K562 (cell line): ENCODE measurements at regions not wholly inside any gene's neighbourhood (a gene's known extent, or its start where the extent isn't known, plus 50 kb on each side); places are given as distances from the start of the nearest gene placed in this dataset.

ENCODE experiments used
- NCOR1 ChIP-seq: fragments of 450-650 bp; IDR thresholded peaks from 2 replicates; pipeline ENCODE4 v1.6.1; 2016; ENCODE audit warnings: mild to moderate bottlenecking, moderate library complexity
- RBM14 ChIP-seq: fragments of 200-400 bp; formaldehyde crosslinking; IDR thresholded peaks from 2 replicates; pipeline ENCODE4 v1.6.1; 2018; ENCODE audit warnings: low read depth, mild to moderate bottlenecking, low read length, moderate library complexity, borderline replicate concordance; ENCODE audit not compliant: insufficient read depth
- RBM25 ChIP-seq: fragments of 200-400 bp; formaldehyde crosslinking; IDR thresholded peaks from 2 replicates; pipeline ENCODE4 v1.6.1; 2018; ENCODE audit warnings: low read length, low read depth, moderate library complexity; ENCODE audit not compliant: severe bottlenecking
- RBM34 ChIP-seq: fragments of 200-400 bp; formaldehyde crosslinking; IDR thresholded peaks from 2 replicates; pipeline ENCODE4 v1.6.1; 2018; ENCODE audit warnings: low read length, borderline replicate concordance; ENCODE audit not compliant: insufficient read depth
- SAP30 ChIP-seq: fragments of 200-600 bp; sonication (generic); IDR thresholded peaks from 2 replicates; pipeline ENCODE4 v1.6.1; 2012; ENCODE audit warnings: borderline replicate concordance, low read depth, mild to moderate bottlenecking, moderate library complexity, low read length, control low read depth, inconsistent platforms; ENCODE audit not compliant: insufficient read depth, poor library complexity, severe bottlenecking
- ZNF347 ChIP-seq: fragments of 450-650 bp; formaldehyde crosslinking; IDR thresholded peaks from 2 replicates; pipeline ENCODE4 v1.4.0; 2020; ENCODE audit warnings: low read depth, mild to moderate bottlenecking, moderate library complexity
- ZNF695 ChIP-seq: fragments of 450-650 bp; formaldehyde crosslinking; IDR thresholded peaks from 2 replicates; pipeline ENCODE4 v1.4.0; 2020; ENCODE audit warnings: mild to moderate bottlenecking, moderate library complexity
- ZNF766 ChIP-seq: fragments of 200-800 bp; sonication (Bioruptor generic); conservative IDR thresholded peaks from 2 replicates; pipeline ENCODE4 v1.6.1; 2016; ENCODE audit warnings: missing genetic modification characterization, missing compliant biosample characterization
- TF ChIP-seq, protein P1 (sequence below): sonication (generic); formaldehyde crosslinking; IDR thresholded peaks from 2 replicates; pipeline ENCODE4 v1.8.1; 2023; ENCODE audit warnings: missing genetic modification reagents, mild to moderate bottlenecking, borderline replicate concordance
- TF ChIP-seq, protein P2 (sequence below): fragments of 450-650 bp; IDR thresholded peaks from 2 replicates; pipeline ENCODE4 v1.7.0; 2016; ENCODE audit warnings: borderline replicate concordance
- TF ChIP-seq, protein P3 (sequence below): fragments of 450-650 bp; IDR thresholded peaks from 2 replicates; pipeline ENCODE4 v1.6.1; 2018; ENCODE audit not compliant: partially characterized antibody

DNA sequence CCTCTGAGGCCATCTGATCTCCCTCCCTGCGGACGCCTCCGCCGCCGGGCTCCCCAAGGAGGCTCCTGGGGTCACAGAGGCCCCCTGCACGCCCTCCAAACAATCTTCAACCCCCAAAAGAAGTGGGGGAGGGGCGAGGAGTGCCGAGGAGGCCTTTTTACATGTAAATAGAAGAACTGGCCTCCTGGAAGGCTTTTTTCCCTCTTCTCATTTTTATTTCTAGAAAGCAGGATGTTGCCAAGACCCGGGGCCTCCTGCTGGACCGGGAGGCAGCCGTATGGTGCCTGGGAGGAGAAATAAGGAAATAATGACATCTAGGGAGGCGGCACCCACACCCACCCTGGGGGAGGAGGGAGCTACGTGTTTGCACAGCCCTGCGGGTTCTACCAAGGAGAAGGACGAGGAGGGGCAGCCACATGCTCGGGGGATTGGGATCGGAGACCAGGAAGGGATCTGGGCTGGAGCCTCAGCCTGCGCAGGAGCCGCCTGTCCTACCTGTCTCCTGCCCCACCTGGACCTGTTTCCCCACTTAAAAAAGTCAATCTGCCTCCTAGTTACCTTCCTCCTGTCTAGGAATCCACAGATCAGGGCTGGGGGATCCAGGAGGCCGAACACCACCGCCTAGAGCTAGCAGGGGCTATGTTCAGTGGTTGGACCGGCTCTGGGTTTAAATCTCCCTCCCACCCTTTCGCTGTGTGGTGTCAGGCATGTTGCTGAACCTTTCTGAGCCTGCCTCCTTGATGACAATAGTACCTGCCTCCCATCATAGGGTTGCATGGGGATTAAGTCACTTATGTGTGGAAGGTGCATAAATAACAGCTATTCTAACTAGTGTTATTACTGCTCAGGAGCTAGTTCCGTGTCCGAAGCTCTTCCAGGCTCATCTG, 175.7 kb upstream of the GSE1 start (continued):
- TF ChIP-seq, protein P1, sequence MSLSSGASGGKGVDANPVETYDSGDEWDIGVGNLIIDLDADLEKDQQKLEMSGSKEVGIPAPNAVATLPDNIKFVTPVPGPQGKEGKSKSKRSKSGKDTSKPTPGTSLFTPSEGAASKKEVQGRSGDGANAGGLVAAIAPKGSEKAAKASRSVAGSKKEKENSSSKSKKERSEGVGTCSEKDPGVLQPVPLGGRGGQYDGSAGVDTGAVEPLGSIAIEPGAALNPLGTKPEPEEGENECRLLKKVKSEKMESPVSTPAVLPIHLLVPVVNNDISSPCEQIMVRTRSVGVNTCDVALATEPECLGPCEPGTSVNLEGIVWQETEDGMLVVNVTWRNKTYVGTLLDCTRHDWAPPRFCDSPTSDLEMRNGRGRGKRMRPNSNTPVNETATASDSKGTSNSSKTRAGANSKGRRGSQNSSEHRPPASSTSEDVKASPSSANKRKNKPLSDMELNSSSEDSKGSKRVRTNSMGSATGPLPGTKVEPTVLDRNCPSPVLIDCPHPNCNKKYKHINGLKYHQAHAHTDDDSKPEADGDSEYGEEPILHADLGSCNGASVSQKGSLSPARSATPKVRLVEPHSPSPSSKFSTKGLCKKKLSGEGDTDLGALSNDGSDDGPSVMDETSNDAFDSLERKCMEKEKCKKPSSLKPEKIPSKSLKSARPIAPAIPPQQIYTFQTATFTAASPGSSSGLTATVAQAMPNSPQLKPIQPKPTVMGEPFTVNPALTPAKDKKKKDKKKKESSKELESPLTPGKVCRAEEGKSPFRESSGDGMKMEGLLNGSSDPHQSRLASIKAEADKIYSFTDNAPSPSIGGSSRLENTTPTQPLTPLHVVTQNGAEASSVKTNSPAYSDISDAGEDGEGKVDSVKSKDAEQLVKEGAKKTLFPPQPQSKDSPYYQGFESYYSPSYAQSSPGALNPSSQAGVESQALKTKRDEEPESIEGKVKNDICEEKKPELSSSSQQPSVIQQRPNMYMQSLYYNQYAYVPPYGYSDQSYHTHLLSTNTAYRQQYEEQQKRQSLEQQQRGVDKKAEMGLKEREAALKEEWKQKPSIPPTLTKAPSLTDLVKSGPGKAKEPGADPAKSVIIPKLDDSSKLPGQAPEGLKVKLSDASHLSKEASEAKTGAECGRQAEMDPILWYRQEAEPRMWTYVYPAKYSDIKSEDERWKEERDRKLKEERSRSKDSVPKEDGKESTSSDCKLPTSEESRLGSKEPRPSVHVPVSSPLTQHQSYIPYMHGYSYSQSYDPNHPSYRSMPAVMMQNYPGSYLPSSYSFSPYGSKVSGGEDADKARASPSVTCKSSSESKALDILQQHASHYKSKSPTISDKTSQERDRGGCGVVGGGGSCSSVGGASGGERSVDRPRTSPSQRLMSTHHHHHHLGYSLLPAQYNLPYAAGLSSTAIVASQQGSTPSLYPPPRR (CRISPR knock-in tag): no peak
- TF ChIP-seq RBM14 (no peak), ZNF695 (CRISPR knock-in tag) (no peak), RBM34 (no peak), SAP30 (no peak), RBM25 (peak; percentile 89), ZNF347 (CRISPR knock-in tag) (no peak), ZNF766 (CRISPR knock-in tag) (no peak), NCOR1 (no peak)
- TF ChIP-seq, protein P2, sequence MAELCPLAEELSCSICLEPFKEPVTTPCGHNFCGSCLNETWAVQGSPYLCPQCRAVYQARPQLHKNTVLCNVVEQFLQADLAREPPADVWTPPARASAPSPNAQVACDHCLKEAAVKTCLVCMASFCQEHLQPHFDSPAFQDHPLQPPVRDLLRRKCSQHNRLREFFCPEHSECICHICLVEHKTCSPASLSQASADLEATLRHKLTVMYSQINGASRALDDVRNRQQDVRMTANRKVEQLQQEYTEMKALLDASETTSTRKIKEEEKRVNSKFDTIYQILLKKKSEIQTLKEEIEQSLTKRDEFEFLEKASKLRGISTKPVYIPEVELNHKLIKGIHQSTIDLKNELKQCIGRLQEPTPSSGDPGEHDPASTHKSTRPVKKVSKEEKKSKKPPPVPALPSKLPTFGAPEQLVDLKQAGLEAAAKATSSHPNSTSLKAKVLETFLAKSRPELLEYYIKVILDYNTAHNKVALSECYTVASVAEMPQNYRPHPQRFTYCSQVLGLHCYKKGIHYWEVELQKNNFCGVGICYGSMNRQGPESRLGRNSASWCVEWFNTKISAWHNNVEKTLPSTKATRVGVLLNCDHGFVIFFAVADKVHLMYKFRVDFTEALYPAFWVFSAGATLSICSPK: no peak
- TF ChIP-seq, protein P3, sequence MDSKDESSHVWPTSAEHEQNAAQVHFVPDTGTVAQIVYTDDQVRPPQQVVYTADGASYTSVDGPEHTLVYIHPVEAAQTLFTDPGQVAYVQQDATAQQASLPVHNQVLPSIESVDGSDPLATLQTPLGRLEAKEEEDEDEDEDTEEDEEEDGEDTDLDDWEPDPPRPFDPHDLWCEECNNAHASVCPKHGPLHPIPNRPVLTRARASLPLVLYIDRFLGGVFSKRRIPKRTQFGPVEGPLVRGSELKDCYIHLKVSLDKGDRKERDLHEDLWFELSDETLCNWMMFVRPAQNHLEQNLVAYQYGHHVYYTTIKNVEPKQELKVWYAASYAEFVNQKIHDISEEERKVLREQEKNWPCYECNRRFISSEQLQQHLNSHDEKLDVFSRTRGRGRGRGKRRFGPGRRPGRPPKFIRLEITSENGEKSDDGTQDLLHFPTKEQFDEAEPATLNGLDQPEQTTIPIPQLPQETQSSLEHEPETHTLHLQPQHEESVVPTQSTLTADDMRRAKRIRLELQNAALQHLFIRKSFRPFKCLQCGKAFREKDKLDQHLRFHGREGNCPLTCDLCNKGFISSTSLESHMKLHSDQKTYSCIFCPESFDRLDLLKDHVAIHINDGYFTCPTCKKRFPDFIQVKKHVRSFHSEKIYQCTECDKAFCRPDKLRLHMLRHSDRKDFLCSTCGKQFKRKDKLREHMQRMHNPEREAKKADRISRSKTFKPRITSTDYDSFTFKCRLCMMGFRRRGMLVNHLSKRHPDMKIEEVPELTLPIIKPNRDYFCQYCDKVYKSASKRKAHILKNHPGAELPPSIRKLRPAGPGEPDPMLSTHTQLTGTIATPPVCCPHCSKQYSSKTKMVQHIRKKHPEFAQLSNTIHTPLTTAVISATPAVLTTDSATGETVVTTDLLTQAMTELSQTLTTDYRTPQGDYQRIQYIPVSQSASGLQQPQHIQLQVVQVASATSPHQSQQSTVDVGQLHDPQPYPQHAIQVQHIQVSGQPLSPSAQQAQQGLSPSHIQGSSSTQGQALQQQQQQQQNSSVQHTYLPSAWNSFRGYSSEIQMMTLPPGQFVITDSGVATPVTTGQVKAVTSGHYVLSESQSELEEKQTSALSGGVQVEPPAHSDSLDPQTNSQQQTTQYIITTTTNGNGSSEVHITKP: peak; percentile 91
